ENCODE measurements at regions not wholly inside any gene's neighbourhood (a gene's known extent, or its start where the extent isn't known, plus 50 kb on each side); places are given as distances from the start of the nearest gene placed in this dataset.

DNA sequence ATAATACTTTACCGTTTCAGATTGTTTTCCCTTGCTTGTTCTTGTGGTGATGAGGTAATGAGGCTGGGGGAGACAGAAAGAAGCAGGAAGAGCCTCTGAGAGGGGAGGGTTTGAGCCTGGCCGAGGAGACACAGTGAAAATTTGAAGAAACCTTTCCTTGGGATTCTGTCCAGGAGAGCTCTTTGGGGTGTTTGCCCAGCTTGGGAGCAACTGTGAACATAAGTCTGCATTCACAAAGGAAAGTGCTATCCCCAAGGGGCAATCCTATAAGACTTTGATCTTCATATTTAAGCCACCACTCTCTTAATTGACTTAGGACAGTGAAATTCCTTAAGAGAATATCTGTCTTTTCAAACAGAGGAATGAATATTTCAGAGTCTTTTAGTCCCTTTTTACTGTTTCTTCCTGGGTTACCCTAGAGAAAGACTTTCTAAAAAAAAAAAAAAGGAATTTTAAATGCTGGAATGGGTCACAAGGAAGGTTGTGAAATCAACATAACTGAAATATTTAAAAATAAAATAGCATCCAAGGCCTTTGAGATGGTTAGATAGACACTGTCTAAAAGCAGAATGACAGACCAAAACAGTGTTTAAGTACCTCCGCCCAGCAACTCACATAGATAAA lies 52.5 kb upstream of the STAM2 start:
- no peaks in the 10 kb centered on the region for H3K36me3 Mint-ChIP-seq

DNA sequence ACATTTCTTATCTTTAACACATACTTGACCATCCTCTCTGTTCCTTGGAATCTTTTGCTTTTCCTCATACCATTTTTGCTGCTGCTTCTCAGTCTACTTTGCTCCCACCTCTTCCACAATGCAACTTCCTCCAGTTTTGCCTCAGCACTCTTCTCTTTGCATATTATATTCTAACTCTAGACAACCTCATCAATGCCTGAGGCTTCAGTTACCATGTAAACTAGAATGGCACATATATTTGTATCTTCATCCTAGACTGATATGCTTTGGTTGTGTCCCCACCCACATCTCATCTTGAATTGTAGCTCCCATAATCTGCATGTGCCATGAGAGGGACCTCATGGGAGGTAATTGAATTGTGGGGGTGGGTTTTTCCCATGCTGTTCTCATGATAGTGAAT lies 55.9 kb upstream of the STAM2 start:
- H3K27ac Mint-ChIP-seq: no peak overlapping the region
- Histone ChIP-seq H3K4me3 (ENCODE audit: low read depth, low read length) (no peak overlapping the region), H3K4me1 (ENCODE audit: control insufficient read depth, insufficient read depth, low read length, poor library complexity, severe bottlenecking) (no peaks in the 10 kb centered on the region), H3K27ac (ENCODE audit: insufficient read depth, low read length, poor library complexity, severe bottlenecking) (no peak overlapping the region), H3K9me3 (ENCODE audit: control insufficient read depth in 2 of 2, low read length in 2 of 2) (no peaks in the 10 kb centered on the region), H3K27me3 (ENCODE audit: control insufficient read depth, insufficient read depth, low read length) (no peaks in the 10 kb centered on the region), H3K36me3 (ENCODE audit: control insufficient read depth, insufficient read depth, low read length) (no peaks in the 10 kb centered on the region)
- ATAC-seq (ENCODE audit: low read depth in 2 of 2) (no peak), DNase-seq (no peak)
- no peaks in the 10 kb centered on the region for H3K4me1 Mint-ChIP-seq
- no peaks in the 10 kb centered on the region for H3K36me3 Mint-ChIP-seq
- H3K4me3 Mint-ChIP-seq: no peak overlapping the region
- H3K9me3 Mint-ChIP-seq: peaks cover 0 to 5% (median 0%) of the 10 kb centered on the region in 7 donors
- H3K27me3 Mint-ChIP-seq: peaks cover 16% of the 10 kb centered on the region

More for the DNA sequence above, 52.5 kb upstream of the STAM2 start:
- H3K4me3 Mint-ChIP-seq: no peak overlapping the region
- no peaks in the 10 kb centered on the region for H3K4me1 Mint-ChIP-seq
- H3K4me3 ChIP-seq (ENCODE audit: low read depth, low read length): no peak overlapping the region
- H3K9me3 ChIP-seq (ENCODE audit: control insufficient read depth in 2 of 2, low read length in 2 of 2): no peaks in the 10 kb centered on the region
- ATAC-seq (ENCODE audit: low read depth in 2 of 2): no peak
- no peaks in the 10 kb centered on the region for H3K4me1 ChIP-seq (ENCODE audit: control insufficient read depth, insufficient read depth, low read length, poor library complexity, severe bottlenecking)
- H3K27me3 Mint-ChIP-seq: peaks cover 12% of the 10 kb centered on the region
- no peak overlapping the region for H3K27ac ChIP-seq (ENCODE audit: insufficient read depth, low read length, poor library complexity, severe bottlenecking)
- no peaks in the 10 kb centered on the region for H3K27me3 ChIP-seq (ENCODE audit: control insufficient read depth, insufficient read depth, low read length)
- peaks cover 0 to 1% (median 0%) of the 10 kb centered on the region in 7 donors for H3K9me3 Mint-ChIP-seq
- no peaks in the 10 kb centered on the region for H3K36me3 ChIP-seq (ENCODE audit: control insufficient read depth, insufficient read depth, low read length)
- DNase-seq: no peak
- H3K27ac Mint-ChIP-seq: no peak overlapping the region

DNA sequence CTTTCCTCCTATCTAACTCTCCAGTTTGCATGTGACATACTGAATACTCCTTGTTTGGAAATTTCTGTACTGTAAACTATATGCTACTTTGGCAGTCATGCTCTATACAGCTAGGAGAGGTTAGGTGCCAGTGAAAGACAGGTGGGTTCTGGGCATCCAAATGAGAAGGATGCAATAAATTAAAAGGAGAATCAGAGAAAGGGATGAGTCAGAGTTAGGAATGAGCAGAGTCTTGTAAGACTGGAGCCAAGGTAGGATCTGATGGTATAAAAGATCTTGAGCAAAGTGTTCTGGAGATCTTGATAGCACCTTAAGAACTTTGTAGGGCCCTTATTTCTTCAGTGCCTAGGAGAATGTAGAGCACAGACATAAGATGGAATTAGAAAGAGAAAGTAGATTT lies 58.7 kb upstream of the STAM2 start:
- DNase-seq (no peak), ATAC-seq (ENCODE audit: low read depth in 2 of 2) (no peak)
- Histone ChIP-seq H3K36me3 (ENCODE audit: control insufficient read depth, insufficient read depth, low read length) (no peaks in the 10 kb centered on the region), H3K27me3 (ENCODE audit: control insufficient read depth, insufficient read depth, low read length) (no peaks in the 10 kb centered on the region), H3K27ac (ENCODE audit: insufficient read depth, low read length, poor library complexity, severe bottlenecking) (no peak overlapping the region), H3K9me3 (ENCODE audit: control insufficient read depth in 2 of 2, low read length in 2 of 2) (no peaks in the 10 kb centered on the region), H3K4me1 (ENCODE audit: control insufficient read depth, insufficient read depth, low read length, poor library complexity, severe bottlenecking) (no peaks in the 10 kb centered on the region), H3K4me3 (ENCODE audit: low read depth, low read length) (no peak overlapping the region)
- Mint-ChIP-seq H3K4me3 (no peak overlapping the region), H3K27me3 (peaks cover 4% of the 10 kb centered on the region), H3K27ac (no peak overlapping the region), H3K36me3 (no peaks in the 10 kb centered on the region), H3K4me1 (no peaks in the 10 kb centered on the region), H3K9me3 (peaks cover 0 to 5% (median 0%) of the 10 kb centered on the region in 7 donors)

DNA sequence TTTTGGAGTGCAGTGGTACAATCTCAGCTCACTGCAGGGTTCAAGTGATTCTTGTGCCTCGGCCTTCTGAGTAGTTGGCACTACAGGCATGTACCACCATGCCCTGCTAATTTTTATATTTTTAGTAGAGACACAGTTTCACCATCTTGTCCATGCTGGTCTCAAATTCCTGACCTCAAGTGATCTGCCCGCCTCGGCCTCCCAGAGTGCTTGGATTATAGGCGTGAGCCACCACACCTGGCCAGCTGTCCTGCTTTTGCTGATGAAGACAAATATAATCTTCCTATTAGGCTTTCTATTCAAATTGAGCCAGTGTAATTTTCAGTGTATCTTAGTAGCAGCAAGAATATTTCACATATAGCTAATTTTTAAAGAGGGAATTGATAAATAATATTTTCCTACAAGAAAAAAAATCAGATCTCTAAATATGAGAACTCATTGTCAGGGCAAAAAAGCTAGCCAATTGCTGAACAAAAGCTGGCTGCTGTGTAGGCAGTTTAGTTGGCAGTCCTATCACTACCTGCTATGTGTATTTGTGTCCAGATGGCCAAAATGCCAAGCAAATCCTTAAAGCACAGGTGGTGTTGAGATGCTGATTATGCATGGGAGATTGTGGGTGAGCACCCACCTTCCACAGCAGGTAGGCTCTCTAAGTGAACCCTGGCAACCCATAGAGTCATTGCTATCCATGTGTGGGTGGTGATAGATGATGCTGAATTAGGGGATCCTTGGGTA lies 60.8 kb upstream of the STAM2 start:
- Histone ChIP-seq H3K36me3 (ENCODE audit: control insufficient read depth, insufficient read depth, low read length) (no peaks in the 10 kb centered on the region), H3K4me1 (ENCODE audit: control insufficient read depth, insufficient read depth, low read length, poor library complexity, severe bottlenecking) (no peaks in the 10 kb centered on the region), H3K4me3 (ENCODE audit: low read depth, low read length) (no peak overlapping the region), H3K27ac (ENCODE audit: insufficient read depth, low read length, poor library complexity, severe bottlenecking) (no peak overlapping the region), H3K9me3 (ENCODE audit: control insufficient read depth in 2 of 2, low read length in 2 of 2) (peaks cover 1 to 4% of the 10 kb centered on the region in 2 experiments), H3K27me3 (ENCODE audit: control insufficient read depth, insufficient read depth, low read length) (no peaks in the 10 kb centered on the region)
- H3K4me1 Mint-ChIP-seq: no peaks in the 10 kb centered on the region
- no peak overlapping the region for H3K4me3 Mint-ChIP-seq
- peaks cover 6% of the 10 kb centered on the region for H3K27me3 Mint-ChIP-seq
- ATAC-seq (ENCODE audit: low read depth in 2 of 2): no peak
- peaks cover 0 to 8% (median 0%) of the 10 kb centered on the region in 7 donors for H3K9me3 Mint-ChIP-seq
- no peaks in the 10 kb centered on the region for H3K36me3 Mint-ChIP-seq
- no peak overlapping the region for H3K27ac Mint-ChIP-seq
- no peak for DNase-seq

DNA sequence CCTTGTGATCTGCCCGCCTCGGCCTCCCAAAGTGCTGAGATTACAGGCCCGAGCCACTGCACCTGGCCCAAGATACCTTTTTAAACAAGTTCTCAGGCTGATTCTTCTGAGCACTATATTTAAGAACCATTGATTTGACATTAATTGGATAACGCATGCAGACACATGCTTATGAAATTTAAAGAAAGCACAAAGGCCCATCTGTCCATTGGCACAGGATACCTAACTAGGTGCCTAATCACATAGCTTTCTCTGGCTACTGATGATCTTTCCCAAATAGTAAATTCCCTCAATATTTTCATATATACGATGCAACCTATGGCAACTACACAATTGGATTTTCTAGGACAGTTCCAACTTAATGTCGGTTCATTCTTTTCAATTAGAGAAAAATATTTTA lies 62.5 kb upstream of the STAM2 start:
- Mint-ChIP-seq H3K27ac (no peak overlapping the region), H3K4me3 (no peak overlapping the region)
- no peaks in the 10 kb centered on the region for H3K27me3 ChIP-seq (ENCODE audit: control insufficient read depth, insufficient read depth, low read length)

DNA sequence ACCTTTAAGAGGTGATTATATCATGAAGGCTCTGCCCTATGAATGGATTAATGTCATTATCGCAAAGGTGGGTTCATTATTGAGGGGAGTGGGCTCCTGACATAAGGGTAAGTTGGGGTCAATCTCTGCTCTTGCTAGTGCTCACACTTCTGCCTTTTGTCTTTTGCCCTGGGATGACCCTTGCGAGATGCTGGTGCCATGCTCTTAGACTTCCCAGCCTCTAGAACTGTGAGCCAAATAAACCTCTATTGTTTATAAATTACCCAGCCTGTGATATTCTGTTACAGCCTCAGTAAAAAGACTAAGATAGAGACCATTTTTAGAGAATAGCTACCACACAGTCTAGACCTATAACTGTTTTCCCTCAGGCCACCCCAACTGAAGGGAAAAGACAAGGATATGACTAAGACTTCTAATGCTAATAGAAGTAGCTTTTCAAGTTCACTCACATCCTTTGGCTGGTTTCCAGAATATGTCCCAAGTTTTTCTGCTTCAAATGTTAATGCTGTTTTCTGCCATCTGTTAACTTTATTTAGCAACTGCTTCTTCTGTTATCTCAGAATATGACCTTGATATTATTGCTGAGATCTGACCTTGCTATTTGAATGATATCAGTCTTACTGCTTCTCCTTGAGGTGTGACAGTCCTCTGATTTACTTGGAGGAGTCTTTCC lies 65.1 kb upstream of the STAM2 start:
- Mint-ChIP-seq H3K27ac (no peak overlapping the region), H3K36me3 (no peaks in the 10 kb centered on the region), H3K4me3 (no peak overlapping the region), H3K27me3 (peaks cover 6% of the 10 kb centered on the region), H3K9me3 (peaks cover 0 to 8% (median 0%) of the 10 kb centered on the region in 7 donors), H3K4me1 (no peaks in the 10 kb centered on the region)
- no peaks in the 10 kb centered on the region for H3K27me3 ChIP-seq (ENCODE audit: control insufficient read depth, insufficient read depth, low read length)
- H3K4me1 ChIP-seq (ENCODE audit: control insufficient read depth, insufficient read depth, low read length, poor library complexity, severe bottlenecking): no peaks in the 10 kb centered on the region
- DNase-seq (no peak), ATAC-seq (ENCODE audit: low read depth in 2 of 2) (no peak)
- no peak overlapping the region for H3K4me3 ChIP-seq (ENCODE audit: low read depth, low read length)
- H3K9me3 ChIP-seq (ENCODE audit: control insufficient read depth in 2 of 2, low read length in 2 of 2): peaks cover 1 to 4% of the 10 kb centered on the region in 2 experiments
- no peaks in the 10 kb centered on the region for H3K36me3 ChIP-seq (ENCODE audit: control insufficient read depth, insufficient read depth, low read length)
- H3K27ac ChIP-seq (ENCODE audit: insufficient read depth, low read length, poor library complexity, severe bottlenecking): no peak overlapping the region

More for the DNA sequence above, 62.5 kb upstream of the STAM2 start:
- Mint-ChIP-seq H3K36me3 (no peaks in the 10 kb centered on the region), H3K4me1 (no peaks in the 10 kb centered on the region), H3K9me3 (peaks cover 0 to 8% (median 0%) of the 10 kb centered on the region in 7 donors), H3K27me3 (peaks cover 8% of the 10 kb centered on the region)
- no peaks in the 10 kb centered on the region for H3K4me1 ChIP-seq (ENCODE audit: control insufficient read depth, insufficient read depth, low read length, poor library complexity, severe bottlenecking)
- DNase-seq (no peak), ATAC-seq (ENCODE audit: low read depth in 2 of 2) (no peak)
- no peaks in the 10 kb centered on the region for H3K36me3 ChIP-seq (ENCODE audit: control insufficient read depth, insufficient read depth, low read length)
- peaks cover 1 to 4% of the 10 kb centered on the region in 2 experiments for H3K9me3 ChIP-seq (ENCODE audit: control insufficient read depth in 2 of 2, low read length in 2 of 2)
- no peak overlapping the region for H3K27ac ChIP-seq (ENCODE audit: insufficient read depth, low read length, poor library complexity, severe bottlenecking)
- H3K4me3 ChIP-seq (ENCODE audit: low read depth, low read length): no peak overlapping the region

DNA sequence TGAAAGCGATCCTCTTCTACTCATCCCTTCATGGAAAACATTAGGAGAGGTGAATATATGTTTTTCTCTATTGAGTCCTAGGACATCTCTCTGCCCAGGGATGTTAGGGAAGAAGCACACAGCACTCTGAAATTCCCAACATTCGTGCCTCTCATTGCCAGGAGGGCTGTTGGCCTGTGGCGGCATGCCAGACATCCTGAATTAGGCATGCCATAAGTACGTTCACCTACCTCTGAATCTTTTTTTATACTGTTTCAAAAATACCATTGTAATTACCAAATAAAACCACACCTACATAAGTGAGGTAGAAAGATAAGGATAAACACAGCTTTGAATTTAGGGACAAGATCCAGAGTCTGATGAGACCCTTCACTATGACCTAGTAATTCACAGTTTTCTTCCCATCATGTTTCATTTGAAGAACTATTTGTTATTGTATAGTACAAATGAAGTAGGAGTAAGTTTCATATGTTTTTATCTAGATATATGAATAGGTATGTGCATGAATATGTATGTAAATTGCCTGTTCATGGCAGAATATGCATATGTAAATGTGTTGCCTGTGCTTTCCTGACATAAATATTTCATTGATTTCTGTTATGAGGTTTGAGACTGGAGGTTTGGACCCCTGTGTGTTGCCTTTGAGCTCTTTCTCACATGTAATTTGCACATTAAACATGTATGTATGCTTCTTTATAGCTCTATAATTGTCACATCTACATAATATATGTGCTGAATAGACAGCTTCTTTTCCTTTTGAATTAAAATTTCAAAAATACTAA lies 66.6 kb upstream of the STAM2 start:
- no peak overlapping the region for H3K4me3 ChIP-seq (ENCODE audit: low read depth, low read length)
- no peak overlapping the region for H3K27ac ChIP-seq (ENCODE audit: insufficient read depth, low read length, poor library complexity, severe bottlenecking)
- no peak overlapping the region for H3K27ac Mint-ChIP-seq
- H3K9me3 ChIP-seq (ENCODE audit: control insufficient read depth in 2 of 2, low read length in 2 of 2): peaks cover 1 to 4% of the 10 kb centered on the region in 2 experiments
- no peak overlapping the region for H3K4me3 Mint-ChIP-seq
- ATAC-seq (ENCODE audit: low read depth in 2 of 2) (no peak), DNase-seq (no peak)
- no peaks in the 10 kb centered on the region for H3K4me1 ChIP-seq (ENCODE audit: control insufficient read depth, insufficient read depth, low read length, poor library complexity, severe bottlenecking)
- no peaks in the 10 kb centered on the region for H3K27me3 ChIP-seq (ENCODE audit: control insufficient read depth, insufficient read depth, low read length)
- H3K36me3 ChIP-seq (ENCODE audit: control insufficient read depth, insufficient read depth, low read length): no peaks in the 10 kb centered on the region
- H3K36me3 Mint-ChIP-seq: no peaks in the 10 kb centered on the region
- peaks cover 4% of the 10 kb centered on the region for H3K27me3 Mint-ChIP-seq
- H3K4me1 Mint-ChIP-seq: no peaks in the 10 kb centered on the region
- peaks cover 0 to 8% (median 0%) of the 10 kb centered on the region in 7 donors for H3K9me3 Mint-ChIP-seq

Measured in CD4-positive, CD25-positive, alpha-beta regulatory T cell (primary cell).